ENCODE measurements at regions not wholly inside any gene's neighbourhood (a gene's known extent, or its start where the extent isn't known, plus 50 kb on each side); places are given as distances from the start of the nearest gene placed in this dataset.

DNA sequence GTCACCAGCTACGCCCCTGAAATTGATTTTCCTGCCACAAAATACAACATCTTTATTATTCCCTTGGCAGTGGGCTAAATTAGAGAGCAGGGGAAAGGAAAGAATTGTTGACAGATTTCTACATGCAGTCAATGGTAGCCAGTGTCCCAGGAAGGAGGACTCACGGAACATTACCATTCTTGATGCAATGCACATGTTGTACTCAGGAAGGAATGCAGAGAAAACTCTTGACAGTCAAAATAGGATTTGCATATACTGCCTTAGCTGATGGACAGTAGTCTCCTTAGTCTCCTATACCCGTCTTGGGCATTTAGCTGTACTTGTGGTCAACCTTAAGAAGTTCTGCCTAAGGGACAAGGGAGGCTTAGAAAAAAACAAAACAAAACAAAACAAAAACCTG is 158.0 kb upstream of the GYPA start:
- no peak for DNase-seq (ENCODE audit: low read depth, low spot score)
- H3K4me3 ChIP-seq (ENCODE audit: low read length): no peak overlapping the region

DNA sequence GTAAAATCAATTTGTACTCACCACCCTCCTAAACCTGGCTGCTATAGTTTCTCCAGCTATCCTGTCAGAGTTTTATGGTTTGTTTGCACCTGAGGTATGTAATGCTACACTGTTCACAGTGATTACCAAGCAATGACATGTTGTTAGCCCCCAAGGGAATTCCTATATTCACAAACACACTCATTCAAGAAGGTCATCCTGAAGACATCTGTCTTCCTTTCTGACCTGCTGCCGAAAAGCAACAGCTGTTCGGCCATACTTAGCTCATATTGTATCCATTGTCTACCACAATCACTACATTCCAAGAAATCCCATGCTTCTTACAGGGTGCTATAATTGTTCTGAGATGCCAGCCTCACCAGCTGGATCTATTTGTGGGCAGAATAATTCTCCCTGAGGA is 160.1 kb upstream of the GYPA start:
- no peak for DNase-seq (ENCODE audit: low read depth, low spot score)
- H3K4me3 ChIP-seq (ENCODE audit: low read length): no peak overlapping the region

DNA sequence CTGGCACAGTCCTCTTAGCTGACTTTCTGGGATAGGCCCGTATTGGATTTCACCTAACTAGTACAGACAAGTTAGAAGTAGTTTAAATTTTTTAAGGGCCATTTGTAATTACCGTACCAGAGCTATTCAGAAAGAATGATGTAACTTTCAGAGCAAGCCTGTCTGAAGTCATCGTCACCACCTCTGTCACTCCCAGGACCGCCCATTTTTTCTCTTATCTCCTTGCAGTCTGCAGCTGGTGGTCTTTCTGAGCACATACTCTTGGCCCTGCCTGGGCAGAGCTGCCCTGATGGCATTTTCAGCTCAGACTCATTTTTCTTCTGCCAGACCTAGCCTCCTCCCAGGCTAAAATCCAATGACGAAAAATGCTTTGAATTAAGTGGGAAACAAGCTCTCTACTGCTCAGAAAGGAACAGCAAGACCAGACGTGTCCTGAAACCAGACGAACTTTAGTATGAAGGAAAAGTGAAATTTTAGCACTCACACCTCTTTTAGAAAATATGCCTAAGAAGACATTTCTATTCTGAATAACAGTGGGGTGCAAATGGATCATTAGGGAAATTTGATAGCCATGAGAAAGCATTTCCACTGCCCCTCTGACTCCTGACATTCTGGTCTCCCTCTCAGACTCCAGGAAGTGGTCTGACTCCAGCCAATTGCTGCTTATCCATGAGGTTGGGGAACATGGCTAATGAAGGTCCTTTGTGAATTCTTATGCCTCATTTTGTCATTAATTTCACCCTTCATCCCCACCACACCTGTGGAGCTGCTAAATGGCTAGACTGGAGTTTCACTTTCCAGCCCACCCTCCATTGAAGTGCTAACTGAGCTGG is 162.4 kb upstream of the GYPA start:
- DNase-seq (ENCODE audit: low read depth, low spot score): no peak
- no peak overlapping the region for H3K4me3 ChIP-seq (ENCODE audit: low read length)

DNA sequence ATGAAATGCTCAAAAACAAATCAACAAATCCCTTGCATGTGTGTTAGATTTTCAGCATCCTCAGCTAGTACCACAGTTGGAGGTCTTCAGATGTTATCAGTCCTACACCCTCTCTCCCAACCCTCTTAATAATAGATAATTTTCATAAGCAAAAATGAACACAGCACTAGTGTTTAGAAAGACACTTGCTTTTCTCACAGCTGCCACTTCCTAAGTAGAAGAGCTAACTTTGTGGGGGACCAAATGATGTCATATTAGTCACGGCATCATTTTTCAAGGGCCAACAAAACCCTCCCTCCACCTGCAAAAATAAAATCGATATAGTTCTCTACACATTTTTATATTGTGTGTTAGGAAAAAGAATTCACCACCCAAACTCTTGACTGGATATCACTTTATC is 163.5 kb upstream of the GYPA start:
- no peak for DNase-seq (ENCODE audit: low read depth, low spot score)
- no peak overlapping the region for H3K4me3 ChIP-seq (ENCODE audit: low read length)

DNA sequence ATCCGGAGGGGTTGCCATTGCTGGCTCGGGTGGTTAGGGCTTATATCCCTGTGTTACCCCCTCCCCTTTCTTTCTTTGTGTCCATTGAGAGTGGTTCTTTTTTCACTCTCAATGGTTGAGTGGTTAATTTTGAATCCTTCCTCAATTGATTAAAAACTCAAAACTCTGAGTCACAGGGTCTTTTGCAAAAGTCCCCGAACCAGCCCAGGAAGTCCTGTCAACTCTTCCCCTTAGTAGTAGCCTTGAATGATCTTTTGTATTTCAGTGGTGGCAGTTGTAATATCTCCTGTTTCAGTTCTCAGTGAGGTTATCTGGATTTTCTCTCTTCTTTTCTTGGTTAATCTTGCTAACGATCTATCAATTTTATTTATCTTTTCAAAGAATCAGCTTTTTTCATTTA is 170.0 kb upstream of the GYPA start:
- DNase-seq (ENCODE audit: low read depth, low spot score): no peak
- no peak overlapping the region for H3K4me3 ChIP-seq (ENCODE audit: low read length)

DNA sequence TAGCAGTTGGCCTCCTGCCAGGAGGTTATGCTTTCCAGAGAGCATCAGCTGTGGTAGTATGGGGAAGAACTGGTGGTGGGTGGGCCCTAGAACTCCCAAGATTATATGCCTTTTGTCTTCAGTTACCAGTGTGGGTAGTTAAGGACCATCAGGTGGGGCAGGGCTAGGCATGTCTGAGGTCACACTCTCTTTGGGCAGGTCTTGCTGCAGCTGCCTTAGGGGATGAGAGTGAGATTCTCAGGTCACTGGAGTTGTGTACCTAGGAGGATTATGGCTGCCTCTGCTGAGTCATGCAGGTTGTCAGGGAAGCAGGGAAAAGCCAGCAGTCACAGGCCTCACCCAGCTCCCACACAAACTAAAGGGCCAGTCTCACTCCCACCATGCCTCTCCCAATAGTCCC is 172.9 kb upstream of the GYPA start:
- DNase-seq (ENCODE audit: low read depth, low spot score): no peak
- no peak overlapping the region for H3K4me3 ChIP-seq (ENCODE audit: low read length)

DNA sequence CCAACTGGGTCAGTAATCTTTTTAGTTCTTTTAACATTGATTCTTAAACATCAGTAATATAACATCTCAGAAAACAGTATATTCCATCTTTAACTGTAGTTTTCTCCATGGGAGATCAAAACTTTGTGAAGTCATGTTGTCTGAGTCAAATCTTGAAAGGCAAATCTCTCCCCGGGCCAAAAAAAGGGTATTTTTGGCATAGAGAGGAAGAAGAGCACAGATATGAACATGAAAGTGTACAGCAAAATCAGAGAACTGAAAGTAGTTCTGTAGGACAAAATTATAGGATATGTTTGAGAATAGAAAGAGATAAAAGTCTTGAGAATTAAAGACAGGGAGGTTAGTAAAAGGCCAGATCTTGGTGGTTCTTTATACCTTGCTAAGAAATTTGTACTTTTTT is 176.4 kb upstream of the GYPA start:
- H3K4me3 ChIP-seq (ENCODE audit: low read length): no peak overlapping the region
- DNase-seq (ENCODE audit: low read depth, low spot score): no peak

DNA sequence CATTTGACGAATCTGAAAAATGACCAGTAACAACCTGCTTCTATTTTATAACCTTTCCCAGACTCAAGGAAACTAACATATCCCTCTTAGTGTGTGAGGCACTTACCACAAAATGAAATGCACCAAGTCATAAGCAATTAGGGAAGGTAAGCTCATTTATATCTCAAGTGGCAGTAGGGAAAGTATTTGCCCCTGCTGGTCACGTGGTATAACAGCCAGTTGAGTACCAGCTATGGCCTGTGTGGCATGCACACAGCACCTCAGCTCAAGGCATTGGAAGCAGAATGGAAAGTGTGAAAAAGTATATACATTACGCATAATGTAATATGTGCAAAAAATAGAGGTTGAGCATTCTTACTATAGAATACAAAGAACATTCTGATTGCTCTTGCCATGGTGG is 178.3 kb upstream of the GYPA start:
- DNase-seq (ENCODE audit: low read depth, low spot score): no peak
- H3K4me3 ChIP-seq (ENCODE audit: low read length): no peak overlapping the region

DNA sequence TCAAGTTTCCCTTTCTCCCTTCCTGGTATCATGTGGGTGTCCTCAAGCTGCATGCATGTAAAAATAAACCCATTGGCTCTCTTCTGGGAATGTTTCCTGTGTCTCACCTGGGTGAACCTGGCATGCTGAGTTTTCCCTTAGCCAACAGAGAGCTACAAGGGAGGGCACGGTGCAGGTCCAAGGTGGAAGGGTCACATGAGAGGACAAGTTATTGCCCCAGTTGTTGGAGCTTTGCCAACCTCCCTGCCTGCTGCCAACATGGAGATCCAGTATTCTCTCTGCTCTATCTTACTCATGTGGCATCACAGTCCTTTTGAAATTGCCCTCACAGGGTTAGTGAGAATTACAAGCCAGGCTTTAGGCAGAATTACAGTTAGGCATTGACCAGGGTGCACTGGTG is 196.1 kb upstream of the GYPA start:
- H3K4me3 ChIP-seq (ENCODE audit: low read length): no peak overlapping the region
- no peak for DNase-seq (ENCODE audit: low read depth, low spot score)

DNA sequence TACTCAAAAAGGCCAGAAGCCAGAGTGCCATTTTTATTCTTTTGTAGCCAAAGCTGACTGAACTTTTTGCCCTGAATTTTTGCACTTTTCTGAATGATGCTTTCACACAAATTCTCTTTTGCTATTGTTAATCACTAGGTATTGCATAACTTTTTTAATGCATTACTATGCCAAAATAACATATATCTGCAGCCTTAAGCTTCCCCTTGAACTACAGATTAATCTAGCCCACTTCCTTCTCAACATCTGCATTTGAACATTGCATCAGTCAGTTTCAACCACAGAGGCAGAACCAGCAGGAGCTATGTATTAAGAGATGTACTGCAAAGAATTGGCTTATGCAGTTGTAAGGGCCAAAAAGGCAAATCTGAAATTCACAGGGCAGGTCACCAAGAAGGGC is 197.6 kb upstream of the GYPA start:
- peak; percentile 95 for DNase-seq (ENCODE audit: low read depth, low spot score)
- H3K4me3 ChIP-seq (ENCODE audit: low read length): 0 out of 2 replicates have a peak overlapping the region, but pooled peaks have one; percentile 15

DNA sequence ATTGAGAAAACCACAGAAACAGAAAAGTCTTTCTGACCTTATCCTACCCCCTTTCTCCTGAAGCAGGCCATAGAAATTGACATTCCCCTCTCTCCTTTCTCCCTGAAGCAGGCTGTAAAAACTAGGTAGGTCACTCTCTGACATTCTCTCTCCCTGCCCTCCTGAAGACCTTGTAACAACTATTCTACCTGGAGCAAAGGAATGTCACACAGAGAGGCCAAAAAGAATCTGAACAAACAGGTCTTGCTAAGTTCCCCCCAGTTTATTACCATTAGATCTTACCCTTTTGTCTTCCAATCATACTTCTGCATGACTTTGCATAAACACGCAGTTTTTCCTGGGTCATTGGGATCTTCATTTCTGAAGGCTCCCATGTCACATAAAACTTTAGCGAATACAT is 198.3 kb upstream of the GYPA start:
- DNase-seq (ENCODE audit: low read depth, low spot score): no peak
- H3K4me3 ChIP-seq (ENCODE audit: low read length): no peak overlapping the region

DNA sequence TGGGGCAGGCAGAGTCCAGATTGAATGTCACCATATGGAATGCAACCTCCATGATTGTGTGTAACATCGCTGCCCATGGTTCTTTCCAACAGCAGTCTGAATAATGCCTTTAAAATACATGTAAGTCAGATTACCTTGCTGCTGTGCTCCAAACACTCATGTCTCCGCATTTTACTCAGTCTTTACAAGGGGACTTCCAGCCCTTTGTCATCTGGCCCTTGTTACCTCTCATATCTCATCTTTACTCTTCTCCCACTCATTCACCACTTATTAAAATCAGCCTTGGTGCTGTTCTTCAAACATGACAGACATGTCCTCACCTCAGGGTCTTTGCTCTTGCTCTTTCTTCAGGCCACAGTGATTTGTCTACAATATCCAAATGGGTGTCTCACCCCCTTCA is 200.4 kb upstream of the GYPA start:
- H3K4me3 ChIP-seq (ENCODE audit: low read length): no peak overlapping the region
- no peak for DNase-seq (ENCODE audit: low read depth, low spot score)

DNA sequence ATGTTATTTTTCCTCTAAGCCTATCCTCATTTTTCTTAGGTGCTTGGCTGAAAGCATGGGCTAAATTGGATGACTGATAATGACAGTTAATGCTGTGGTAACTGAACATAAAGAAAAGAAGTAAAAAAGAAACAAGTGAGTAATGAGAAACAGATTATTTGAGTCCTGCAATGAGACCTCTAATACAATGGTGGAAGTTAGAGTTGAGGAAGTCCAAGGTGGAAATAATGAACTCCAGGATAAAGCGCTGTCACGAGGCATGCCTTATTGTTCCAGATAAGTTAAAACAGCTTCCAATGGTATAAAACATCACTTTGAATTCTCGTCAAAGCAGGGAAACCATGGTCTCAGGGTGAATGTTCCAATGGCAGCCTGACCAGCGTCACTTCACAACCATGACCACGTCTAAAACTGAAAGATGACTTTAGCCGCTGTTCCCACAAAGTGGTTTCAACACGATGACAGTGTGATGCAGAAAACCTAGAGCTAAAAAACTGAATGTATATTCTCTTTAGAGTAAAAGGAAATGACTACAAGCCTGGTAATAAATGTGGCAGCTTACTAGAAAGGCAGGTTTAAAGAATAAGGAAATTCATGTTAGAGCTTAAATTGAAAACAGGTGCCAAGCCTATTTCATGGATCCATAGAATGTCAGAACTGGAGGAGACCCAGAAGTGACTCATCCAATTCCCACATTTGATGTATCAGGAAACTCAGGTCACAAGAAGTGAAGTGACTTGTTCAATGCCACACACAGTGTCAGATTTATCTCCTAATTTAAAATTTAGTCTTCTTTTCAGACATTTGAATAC is 202.6 kb upstream of the GYPA start:
- no peak for DNase-seq (ENCODE audit: low read depth, low spot score)
- H3K4me3 ChIP-seq (ENCODE audit: low read length): no peak overlapping the region

DNA sequence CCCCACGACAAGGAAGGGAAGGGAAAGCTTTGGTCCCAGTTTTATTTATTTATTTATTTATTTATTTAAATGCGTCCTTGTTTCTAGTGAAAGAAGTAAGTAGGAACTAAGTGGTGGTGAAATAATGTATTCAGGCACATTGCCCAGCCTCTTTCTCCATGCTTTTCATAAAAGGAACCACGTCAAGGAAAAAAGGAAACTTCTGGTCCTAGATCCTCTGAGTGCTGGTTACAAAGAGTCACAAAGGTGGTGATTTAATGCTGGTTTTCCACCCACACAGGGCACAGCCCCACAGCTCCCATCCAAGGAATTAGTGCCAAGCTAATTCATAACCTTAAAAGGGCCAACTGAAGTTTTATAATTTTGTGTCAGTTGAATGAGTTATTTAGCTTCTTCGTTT is 206.6 kb upstream of the GYPA start:
- no peak overlapping the region for H3K4me3 ChIP-seq (ENCODE audit: low read length)
- DNase-seq (ENCODE audit: low read depth, low spot score): no peak

DNA sequence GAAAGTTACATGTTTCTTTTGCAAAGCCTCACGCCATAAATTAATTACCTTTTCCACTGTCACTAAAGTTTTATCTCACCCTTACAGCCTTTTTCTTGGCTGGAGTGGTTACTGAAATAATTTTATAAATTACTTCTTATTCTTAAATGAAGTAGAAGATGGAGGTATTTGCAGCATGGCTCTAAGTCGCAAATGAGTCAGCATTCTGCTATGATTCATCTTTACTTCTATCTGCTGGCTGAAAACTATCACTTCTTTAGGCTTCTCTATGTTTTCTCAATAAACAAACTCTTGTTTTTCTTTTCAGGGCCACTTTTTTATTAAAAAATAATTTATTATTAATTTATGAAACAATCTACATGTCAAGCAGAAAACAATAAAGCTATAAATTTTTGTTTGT is 210.2 kb upstream of the GYPA start:
- no peak overlapping the region for H3K4me3 ChIP-seq (ENCODE audit: low read length)
- no peak for DNase-seq (ENCODE audit: low read depth, low spot score)

DNA sequence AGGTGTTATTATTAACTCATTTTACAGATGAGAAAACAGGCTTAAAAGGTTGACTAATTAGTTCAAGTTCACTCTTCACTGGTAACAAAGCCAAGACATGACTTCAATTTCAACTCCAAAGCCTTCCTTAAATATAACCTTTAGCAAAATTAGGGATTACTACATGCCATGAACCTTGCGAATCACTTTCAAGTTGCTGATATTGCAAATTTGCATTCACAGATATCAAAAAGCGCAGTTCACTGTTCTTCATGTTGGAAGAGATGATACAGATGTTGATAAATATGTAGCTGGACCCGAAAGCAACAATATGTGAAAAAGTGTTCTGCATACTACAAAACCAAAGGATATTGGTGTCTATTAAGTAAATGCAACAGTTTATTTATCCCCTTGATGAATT is 210.8 kb upstream of the GYPA start:
- H3K4me3 ChIP-seq (ENCODE audit: low read length): no peak overlapping the region
- no peak for DNase-seq (ENCODE audit: low read depth, low spot score)

DNA sequence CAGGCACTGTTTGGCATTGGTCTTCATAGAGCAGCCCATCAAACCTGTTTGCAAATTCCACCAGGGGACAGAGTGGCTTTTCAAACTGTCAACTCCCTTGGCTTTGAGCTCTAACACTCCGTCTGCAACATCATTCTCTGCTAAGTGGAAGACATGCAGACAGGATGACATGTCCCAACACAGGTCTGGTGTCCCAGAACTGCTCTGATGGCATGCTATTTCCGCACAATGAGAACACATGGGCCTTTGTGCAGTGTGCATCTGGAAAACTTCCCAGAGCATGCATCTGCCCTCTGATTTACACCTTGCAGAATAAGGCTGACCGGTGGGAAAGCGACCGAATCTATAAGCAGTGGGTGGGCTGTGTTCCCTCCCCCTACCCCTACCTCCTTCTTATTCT is 212.8 kb upstream of the GYPA start:
- H3K4me3 ChIP-seq (ENCODE audit: low read length): no peak overlapping the region
- DNase-seq (ENCODE audit: low read depth, low spot score): no peak

DNA sequence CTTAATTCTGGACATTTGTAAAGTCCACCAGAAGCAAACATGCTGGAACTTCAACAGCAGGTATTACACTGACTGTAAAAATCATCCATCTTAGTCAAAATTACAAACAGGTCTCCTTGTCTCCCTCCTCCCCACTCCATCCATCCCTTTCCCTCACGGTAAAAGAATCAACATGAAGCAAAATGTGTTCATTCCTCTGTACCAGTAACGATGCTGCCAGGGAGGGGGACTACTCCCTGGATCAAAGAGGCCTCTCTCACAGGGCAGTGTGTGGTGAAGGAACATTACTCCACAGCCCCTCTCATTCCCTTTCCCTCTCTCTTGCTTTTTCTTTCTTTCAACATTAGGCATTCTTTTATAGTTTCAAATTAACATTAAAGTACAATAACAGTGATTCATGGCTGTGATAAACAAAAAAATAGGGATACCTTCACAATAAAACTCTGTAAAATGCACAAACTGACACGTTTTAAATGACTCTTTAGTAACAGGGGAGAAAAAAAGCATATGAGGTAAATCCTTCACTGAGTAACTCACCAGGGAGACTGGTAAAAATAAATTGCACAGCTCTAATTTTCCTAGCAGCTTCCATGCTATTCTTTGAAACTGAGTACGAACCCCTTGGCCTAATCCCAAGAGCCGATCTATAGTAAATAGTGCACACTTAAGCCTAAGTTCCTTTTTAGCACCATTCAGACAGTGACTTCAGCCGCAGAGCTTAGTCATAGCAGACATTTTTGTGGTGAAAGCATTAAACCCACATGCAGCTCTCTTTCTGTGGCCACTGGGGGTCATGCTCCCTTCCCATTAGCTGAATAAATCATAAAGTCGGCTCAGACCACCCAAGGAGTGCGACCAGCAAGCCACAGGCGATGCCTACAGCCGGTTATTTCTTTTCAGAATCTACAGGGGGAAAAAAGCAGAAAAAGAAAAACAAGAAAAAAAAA is 215.6 kb upstream of the GYPA start:
- no peak overlapping the region for H3K4me3 ChIP-seq (ENCODE audit: low read length)
- DNase-seq (ENCODE audit: low read depth, low spot score): peak; percentile 67

DNA sequence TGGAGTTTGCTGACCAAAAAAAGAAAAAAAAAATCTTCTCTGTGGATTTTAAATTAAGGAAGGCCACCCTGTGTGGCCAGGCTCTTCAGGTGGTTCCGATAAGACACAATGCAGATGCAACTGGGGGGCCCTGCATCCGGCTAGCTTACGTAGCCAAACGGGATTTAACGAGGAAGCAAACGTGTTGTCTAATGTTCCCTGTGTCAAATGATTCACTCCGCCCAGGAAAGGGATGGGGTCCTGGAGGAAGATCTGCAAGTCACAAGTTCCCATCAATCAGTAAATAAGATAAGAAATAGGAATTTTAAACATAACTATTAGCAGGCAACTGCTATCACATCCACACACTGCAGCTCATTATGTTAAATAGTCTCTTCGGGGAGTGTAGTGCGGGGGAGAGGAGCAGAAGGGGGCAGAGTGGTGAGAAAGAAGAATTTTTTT is 216.4 kb upstream of the GYPA start:
- no peak overlapping the region for H3K4me3 ChIP-seq (ENCODE audit: low read length)
- no peak for DNase-seq (ENCODE audit: low read depth, low spot score)

DNA sequence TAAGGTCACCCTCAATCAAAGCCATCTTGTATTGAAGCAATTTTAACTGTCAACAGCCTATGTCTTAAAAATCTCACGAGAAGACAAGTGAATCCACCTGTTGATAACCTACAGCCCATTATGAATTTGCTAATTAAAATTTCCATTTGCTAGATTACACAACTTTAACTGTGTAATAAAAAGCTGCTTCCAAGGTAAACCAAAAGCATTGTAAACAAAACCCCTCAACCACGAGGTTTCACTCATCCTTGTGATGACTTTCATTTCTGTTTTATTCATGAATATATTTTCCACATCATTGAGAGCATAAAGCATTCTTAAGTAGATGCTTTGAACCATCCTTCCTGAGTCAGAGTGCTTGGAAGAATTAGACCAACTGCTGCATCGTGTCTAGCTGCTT is 217.5 kb upstream of the GYPA start:
- DNase-seq (ENCODE audit: low read depth, low spot score): no peak
- no peak overlapping the region for H3K4me3 ChIP-seq (ENCODE audit: low read length)

Data from Jurkat, Clone E6-1 (cell line).